ENCODE measurements at regions not wholly inside any gene's neighbourhood (a gene's known extent, or its start where the extent isn't known, plus 50 kb on each side); places are given as distances from the start of the nearest gene placed in this dataset.

- no peak for TF ChIP-seq ZNF610 (tag by site-specific recombination; IDR thresholded peaks at IDR 0.05; ENCODE audit: borderline replicate concordance)
- no peak for TF ChIP-seq ZNF707 (tag by site-specific recombination; IDR thresholded peaks at IDR 0.05)
- TF ChIP-seq GLIS1 (tag by site-specific recombination; IDR thresholded peaks at IDR 0.05): 0 out of 2 replicates have a peak, but pooled peaks have one; percentile 9
- TF ChIP-seq GLI4 (tag by site-specific recombination; IDR thresholded peaks at IDR 0.05): no peak
- no peak for TF ChIP-seq ZNF830 (tag by site-specific recombination; IDR thresholded peaks at IDR 0.05; ENCODE audit: low read depth)
- no peak for TF ChIP-seq ZNF18 (tag by site-specific recombination; IDR thresholded peaks at IDR 0.05)
- peak; percentile 56; the same call in 1 of the 2 replicates for TF ChIP-seq ZNF518A (tag by site-specific recombination; conservative IDR thresholded peaks at IDR 0.05; ENCODE audit: low read depth)
- no peak for TF ChIP-seq ZNF514 (tag by site-specific recombination; IDR thresholded peaks at IDR 0.05)
- no peak for TF ChIP-seq ZNF433 (tag by site-specific recombination; IDR thresholded peaks at IDR 0.05; ENCODE audit: low read depth)
- no peak for TF ChIP-seq MZF1 (tag by site-specific recombination; IDR thresholded peaks at IDR 0.05; ENCODE audit: borderline replicate concordance)
- TF ChIP-seq ZNF341 (tag by site-specific recombination; IDR thresholded peaks at IDR 0.05; ENCODE audit: low read depth): no peak
- TF ChIP-seq ZSCAN18 (tag by site-specific recombination; IDR thresholded peaks at IDR 0.05): 0 out of 2 replicates have a peak, but pooled peaks have one; percentile 76
- no peak for TF ChIP-seq ZNF132 (tag by site-specific recombination; IDR thresholded peaks at IDR 0.05; ENCODE audit: borderline replicate concordance)
- no peak for TF ChIP-seq ZNF677 (tag by site-specific recombination; IDR thresholded peaks at IDR 0.05)
- no peak for TF ChIP-seq ZNF645 (tag by site-specific recombination; IDR thresholded peaks at IDR 0.05)
- no peak for TF ChIP-seq ZNF549 (tag by site-specific recombination; IDR thresholded peaks at IDR 0.05)
- peak; percentile 67 for TF ChIP-seq ZNF639 (tag by site-specific recombination; IDR thresholded peaks at IDR 0.05)
- no peak for TF ChIP-seq ZNF596 (tag by site-specific recombination; IDR thresholded peaks at IDR 0.05)
- no peak for TF ChIP-seq ZNF148 (tag by site-specific recombination; IDR thresholded peaks at IDR 0.05; ENCODE audit: borderline replicate concordance)
- TF ChIP-seq ZNF416 (tag by site-specific recombination; IDR thresholded peaks at IDR 0.05): no peak
- peak; percentile 92 for TF ChIP-seq ZNF184 (tag by site-specific recombination; IDR thresholded peaks at IDR 0.05)
- TF ChIP-seq PRDM6 (tag by site-specific recombination; IDR thresholded peaks at IDR 0.05): 0 out of 2 replicates have a peak, but pooled peaks have one; percentile 32
- 0 out of 2 replicates have a peak, but pooled peaks have one; percentile 37 for TF ChIP-seq ZNF501 (tag by site-specific recombination; IDR thresholded peaks at IDR 0.05)
- peak; percentile 81 for TF ChIP-seq ZNF660 (tag by site-specific recombination; IDR thresholded peaks at IDR 0.05)
Observed at GRCh38 chr17:13420878-13421277, 180.9 kb downstream of the HS3ST3A1 start (continued).
